DOHH2 (cell line): ENCODE measurements at regions not wholly inside any gene's neighbourhood (a gene's known extent, or its start where the extent isn't known, plus 50 kb on each side); places are given as distances from the start of the nearest gene placed in this dataset.
A peak's percentile ranks its signal among the peaks of the same experiment; 100 is the strongest.

Experiments used
- EZH2phosphoT487 ChIP-seq: fragments of 200-600 bp; sonication (generic); IDR thresholded peaks from 2 replicates; pipeline ENCODE4 v1.6.1; 2017; ENCODE audit warnings: borderline replicate concordance, mild to moderate bottlenecking, antibody characterized with exemption, low read length, moderate library complexity, mixed read lengths
- TF ChIP-seq, protein P1 (sequence below): fragments of 200-600 bp; sonication (generic); IDR thresholded peaks from one replicate; pipeline ENCODE4 v1.5.1; 2014; ENCODE audit warnings: antibody characterized with exemption, mild to moderate bottlenecking, low read depth, low read length; ENCODE audit not compliant: poor library complexity, severe bottlenecking

DNA sequence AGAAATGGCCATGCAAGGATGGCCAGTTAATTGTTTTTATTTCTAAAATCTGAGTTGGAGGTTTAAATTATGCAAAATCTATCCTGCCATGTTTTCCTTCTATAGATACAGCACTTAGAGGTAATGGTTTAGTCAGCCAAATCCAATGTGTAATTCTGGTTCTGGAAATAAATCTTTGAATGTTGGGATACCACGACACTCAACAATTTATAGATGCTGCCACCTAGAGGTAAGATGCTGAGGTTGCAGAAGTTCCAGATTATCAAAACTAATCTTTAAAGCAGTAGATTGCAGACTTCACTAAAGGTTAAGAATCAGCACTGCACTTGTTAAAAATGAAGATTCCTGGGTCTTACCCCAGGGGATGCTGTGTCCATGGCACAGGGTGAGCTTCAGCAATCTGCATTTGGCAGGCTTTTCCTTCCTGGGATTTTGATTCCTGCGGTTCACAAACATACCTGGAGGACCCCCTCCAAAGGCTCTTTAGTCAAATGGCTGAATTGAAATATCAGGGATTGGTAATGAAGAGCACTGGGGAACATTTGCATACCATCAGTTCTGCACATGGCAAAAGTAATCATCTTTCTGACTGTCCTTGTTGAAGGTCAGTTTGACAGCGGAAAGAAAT lies 53.4 kb upstream of the ANO4 start:
- TF ChIP-seq, protein P1, sequence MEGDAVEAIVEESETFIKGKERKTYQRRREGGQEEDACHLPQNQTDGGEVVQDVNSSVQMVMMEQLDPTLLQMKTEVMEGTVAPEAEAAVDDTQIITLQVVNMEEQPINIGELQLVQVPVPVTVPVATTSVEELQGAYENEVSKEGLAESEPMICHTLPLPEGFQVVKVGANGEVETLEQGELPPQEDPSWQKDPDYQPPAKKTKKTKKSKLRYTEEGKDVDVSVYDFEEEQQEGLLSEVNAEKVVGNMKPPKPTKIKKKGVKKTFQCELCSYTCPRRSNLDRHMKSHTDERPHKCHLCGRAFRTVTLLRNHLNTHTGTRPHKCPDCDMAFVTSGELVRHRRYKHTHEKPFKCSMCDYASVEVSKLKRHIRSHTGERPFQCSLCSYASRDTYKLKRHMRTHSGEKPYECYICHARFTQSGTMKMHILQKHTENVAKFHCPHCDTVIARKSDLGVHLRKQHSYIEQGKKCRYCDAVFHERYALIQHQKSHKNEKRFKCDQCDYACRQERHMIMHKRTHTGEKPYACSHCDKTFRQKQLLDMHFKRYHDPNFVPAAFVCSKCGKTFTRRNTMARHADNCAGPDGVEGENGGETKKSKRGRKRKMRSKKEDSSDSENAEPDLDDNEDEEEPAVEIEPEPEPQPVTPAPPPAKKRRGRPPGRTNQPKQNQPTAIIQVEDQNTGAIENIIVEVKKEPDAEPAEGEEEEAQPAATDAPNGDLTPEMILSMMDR, result peak; percentile 71
- no peak for TF ChIP-seq EZH2phosphoT487
